ENCODE measurements at regions not wholly inside any gene's neighbourhood (a gene's known extent, or its start where the extent isn't known, plus 50 kb on each side); places are given as distances from the start of the nearest gene placed in this dataset.

DNA sequence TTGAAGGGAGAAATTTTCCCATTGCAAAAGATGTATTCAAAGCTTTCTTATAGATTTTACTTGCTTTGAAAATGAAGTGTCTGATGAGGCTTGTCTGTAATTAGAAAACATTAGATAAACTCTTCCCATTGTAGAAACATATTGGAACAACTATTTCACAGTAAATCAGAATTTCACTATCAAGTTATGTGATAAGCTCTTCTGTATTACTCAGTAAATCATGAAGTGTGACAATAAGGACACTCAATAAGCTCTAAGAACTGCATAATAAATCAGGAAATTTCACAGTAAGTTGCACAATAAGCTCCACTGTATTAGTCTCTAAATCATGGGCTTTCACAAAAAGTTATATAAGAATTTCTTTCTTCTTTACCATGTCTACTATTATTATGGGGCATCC, 1546.6 kb downstream of the SLITRK5 start:
- TF ChIP-seq, protein P1, sequence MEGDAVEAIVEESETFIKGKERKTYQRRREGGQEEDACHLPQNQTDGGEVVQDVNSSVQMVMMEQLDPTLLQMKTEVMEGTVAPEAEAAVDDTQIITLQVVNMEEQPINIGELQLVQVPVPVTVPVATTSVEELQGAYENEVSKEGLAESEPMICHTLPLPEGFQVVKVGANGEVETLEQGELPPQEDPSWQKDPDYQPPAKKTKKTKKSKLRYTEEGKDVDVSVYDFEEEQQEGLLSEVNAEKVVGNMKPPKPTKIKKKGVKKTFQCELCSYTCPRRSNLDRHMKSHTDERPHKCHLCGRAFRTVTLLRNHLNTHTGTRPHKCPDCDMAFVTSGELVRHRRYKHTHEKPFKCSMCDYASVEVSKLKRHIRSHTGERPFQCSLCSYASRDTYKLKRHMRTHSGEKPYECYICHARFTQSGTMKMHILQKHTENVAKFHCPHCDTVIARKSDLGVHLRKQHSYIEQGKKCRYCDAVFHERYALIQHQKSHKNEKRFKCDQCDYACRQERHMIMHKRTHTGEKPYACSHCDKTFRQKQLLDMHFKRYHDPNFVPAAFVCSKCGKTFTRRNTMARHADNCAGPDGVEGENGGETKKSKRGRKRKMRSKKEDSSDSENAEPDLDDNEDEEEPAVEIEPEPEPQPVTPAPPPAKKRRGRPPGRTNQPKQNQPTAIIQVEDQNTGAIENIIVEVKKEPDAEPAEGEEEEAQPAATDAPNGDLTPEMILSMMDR (IDR thresholded peaks at IDR 0.05; ENCODE audit: insufficient read depth, low read length, poor library complexity, severe bottlenecking): no peak
- no peak for TF ChIP-seq EZH2phosphoT487 (conservative IDR thresholded peaks at IDR 0.05; ENCODE audit: low read length)
